ENCODE measurements at regions not wholly inside any gene's neighbourhood (a gene's known extent, or its start where the extent isn't known, plus 50 kb on each side); places are given as distances from the start of the nearest gene placed in this dataset. TPM values are rescaled to one million over a fixed set of nuclear protein-coding genes. Genes with fewer than 3 reads are reported as not detected.

DNA sequence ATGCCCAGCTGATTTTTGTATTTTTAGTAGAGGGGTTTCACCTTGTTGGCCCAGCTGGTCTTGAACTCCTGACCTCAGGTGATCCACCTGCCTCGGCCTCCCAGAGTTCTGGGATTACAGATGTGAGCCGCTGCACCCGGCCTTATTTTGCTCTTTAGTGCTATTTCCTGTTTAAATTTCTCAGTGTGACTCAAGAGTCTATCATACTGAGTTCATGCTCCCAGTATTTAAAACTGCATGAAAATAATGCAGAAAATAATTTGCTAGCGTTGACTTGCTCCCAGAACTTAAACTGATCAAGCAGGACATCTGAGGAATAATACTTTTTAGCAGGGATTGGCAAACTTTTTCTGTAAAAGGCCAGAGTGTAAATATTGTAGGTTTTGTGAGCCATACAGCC is 86.4 kb upstream of the C1orf21 start:
- no peak for DNase-seq (ENCODE audit: low spot score in 2 of 2)
- FAIRE-seq = no peak

DNA sequence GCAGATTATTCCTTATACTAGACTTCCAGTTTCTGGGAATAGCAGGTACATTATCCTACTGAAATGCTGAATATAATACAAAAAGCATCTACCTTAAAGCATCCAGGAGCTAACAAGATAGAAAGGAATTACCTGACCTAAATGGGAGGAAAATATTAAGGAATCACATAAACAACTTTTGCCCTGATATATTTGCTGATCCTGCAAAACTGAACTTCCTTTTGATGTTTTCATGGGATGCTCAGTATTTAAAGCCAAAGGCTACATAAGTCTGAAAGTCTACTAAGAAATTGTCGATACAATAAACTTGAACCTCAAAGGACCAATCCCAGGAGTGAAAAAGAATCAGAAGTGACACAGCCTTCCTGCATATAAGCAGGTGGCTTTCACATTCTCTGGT is 85.6 kb upstream of the C1orf21 start:
- FAIRE-seq (no peak), DNase-seq (ENCODE audit: low spot score in 2 of 2) (no peak)

DNA sequence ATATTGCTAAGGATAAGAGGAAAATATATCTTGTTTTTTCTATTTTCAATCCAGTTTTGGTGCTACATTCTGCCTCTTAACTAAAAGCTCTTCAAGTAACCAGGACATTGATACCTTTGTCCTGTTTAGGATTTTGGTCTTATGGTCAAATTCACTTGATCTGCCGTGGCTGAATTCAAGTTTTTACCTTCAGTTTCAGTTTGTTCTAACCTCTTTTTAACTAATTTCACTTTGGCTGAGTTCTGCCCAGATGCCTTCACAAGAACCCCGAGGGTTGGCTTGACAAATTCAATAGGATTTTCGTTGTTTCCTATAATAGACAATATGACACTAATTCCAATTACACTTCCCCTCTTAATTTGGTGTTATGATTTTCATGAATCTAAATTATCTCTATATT is 84.5 kb upstream of the C1orf21 start:
- FAIRE-seq = no peak

DNA sequence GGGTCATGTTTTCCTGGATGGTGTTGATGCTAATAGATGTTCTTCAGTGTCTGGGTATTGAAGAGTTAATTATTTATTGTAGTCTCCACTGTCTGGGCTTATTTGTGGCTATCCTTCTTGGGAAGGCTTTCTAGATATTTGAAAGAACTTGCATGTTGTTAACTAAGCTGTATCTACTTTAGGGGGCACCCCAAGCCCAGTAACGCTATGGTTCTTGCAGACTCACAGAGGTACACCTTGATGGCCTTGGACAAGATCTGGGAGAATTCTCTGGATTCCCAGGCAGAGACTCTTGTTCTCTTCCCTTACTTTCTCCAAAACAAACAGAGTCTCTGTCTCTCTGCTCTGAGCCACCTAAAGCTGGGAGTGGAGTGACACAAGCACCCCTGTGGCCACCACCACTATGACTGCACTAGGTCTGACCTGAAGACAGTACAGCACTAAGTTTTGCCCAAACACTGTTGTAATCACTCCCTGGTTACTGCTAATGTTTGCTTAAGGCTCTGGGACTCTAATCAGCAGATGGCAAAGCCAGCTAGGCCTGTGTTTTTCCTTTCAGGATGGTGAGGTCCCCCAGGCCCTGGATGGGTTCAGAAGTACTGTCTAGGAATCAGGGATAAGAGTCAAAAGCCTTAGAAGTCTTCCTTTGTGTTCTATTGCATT is 76.5 kb upstream of the C1orf21 start:
- FAIRE-seq = no peak
- DNase-seq (ENCODE audit: low spot score in 2 of 2) = no peak

More for the DNA sequence above, 84.5 kb upstream of the C1orf21 start:
- no peak for DNase-seq (ENCODE audit: low spot score in 2 of 2)

DNA sequence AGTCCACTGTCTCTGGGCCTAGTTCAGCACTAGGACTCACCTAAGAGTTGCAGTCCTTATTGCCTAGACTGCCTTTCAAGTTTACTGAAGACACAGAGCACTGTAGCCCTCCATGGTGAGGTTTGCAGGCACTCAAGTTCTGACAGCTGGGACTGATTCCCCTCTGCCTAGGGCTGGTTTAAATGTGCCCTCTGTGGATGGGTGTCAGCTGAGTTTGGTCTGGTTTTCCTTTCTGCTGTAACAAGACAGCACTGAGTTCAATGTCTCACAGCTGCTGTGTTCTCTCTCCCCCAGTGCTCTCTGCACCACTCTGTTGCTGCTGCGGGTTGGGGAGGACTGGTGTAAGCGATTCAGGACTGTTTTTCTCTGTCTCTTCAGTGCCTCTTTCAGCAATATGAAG is 75.2 kb upstream of the C1orf21 start:
- FAIRE-seq (no peak), DNase-seq (ENCODE audit: low spot score in 2 of 2) (no peak)

DNA sequence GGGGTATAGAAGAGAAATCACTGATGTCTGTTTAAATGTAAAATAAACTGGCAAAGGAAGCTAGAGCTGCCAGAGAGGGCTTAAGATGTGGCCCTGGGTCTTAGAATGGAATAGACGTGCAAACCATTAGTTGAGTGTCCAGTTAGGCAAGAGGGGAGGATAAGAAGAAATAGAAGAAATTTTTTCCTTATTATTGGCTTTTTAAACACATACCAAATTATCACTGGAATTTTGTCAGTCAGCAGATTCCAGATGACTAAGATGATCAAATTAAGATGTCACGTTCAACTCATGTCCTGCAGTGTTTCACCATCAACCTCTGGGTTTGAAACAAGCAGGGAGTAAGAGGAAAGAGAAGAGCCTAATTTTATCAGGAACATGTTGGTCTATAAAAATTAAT is 71.6 kb upstream of the C1orf21 start:
- no peak for FAIRE-seq
- DNase-seq (ENCODE audit: low spot score in 2 of 2) = no peak

DNA sequence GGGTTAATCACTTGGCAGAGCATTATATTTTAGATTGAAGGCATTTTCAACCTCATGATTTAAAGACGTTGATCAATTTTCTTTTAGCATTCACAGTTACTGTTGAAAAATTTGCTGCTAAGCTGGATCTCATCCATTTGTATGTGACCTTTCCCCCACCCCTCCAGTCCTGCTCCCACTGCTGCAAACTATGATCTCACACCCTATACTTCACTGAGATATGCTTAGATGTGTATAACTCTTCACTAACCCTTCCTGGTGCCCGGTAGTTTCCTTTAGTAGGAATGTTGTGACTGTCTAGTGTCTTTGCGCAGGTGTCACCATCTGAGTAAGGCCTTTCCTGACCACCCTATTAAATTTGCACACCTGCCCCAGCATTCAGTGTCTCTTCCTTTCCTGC is 67.0 kb upstream of the C1orf21 start:
- DNase-seq (ENCODE audit: low spot score in 2 of 2) = no peak
- no peak for FAIRE-seq

DNA sequence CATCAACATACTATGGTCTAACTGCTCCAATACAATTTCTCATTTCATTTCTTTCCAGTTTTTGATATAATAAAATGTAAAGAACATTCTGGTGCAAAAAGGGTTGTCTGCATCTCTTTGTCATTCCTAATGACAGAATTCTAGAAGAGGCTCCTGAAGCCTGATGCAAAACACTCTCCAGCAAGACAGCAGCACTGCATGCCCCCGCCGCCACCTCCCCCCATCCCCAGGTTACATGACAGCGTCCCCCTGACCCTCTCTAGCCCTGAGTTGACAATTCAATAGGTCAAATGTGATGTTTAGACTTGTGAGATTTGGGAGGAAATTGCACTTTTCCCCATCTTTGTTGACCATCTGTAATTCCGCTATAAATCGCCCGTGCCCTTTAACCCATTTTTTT is 64.6 kb upstream of the C1orf21 start:
- no peak for DNase-seq (ENCODE audit: low spot score in 2 of 2)

DNA sequence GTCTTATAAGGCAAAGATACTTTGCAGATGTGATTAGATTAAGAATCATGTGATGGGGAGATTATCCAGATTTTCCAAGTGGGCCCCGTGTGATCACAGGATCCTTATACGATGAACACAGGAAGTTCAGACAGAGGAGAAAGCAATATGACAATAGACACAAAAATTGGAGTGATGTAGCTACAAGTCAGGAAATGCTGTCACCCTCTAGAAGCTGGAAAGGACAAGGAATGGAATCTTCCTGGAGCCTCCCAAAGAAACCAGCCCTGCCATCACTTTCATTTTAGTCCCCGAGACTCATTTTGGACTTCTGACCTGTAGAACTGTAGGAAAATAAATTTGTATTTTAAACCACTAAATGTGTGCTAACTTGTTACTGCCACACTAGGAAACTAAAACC is 61.9 kb upstream of the C1orf21 start:
- DNase-seq (ENCODE audit: low spot score in 2 of 2) = no peak
- FAIRE-seq = no peak

More for the DNA sequence above, 64.6 kb upstream of the C1orf21 start:
- no peak for FAIRE-seq

DNA sequence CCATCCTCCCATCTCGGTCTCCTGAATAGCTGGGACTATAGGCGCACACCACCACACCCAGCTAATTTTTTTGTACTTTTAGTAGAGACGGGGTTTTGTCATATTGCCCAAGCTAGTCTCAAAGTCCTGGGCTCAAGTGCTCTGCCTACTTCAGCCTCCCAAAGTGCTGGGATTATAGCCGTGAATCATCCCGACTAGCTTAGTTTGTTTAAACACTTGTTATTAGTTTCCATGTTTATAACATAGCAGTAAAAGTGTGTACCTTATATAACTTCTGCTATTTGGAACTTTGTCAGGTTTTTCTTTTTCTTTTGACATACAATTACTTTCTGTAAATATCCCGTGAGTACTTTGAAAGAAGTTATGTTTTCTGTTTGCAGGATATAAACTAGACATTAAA is 60.6 kb upstream of the C1orf21 start:
- DNase-seq (ENCODE audit: low spot score in 2 of 2) (no peak), FAIRE-seq (no peak)

DNA sequence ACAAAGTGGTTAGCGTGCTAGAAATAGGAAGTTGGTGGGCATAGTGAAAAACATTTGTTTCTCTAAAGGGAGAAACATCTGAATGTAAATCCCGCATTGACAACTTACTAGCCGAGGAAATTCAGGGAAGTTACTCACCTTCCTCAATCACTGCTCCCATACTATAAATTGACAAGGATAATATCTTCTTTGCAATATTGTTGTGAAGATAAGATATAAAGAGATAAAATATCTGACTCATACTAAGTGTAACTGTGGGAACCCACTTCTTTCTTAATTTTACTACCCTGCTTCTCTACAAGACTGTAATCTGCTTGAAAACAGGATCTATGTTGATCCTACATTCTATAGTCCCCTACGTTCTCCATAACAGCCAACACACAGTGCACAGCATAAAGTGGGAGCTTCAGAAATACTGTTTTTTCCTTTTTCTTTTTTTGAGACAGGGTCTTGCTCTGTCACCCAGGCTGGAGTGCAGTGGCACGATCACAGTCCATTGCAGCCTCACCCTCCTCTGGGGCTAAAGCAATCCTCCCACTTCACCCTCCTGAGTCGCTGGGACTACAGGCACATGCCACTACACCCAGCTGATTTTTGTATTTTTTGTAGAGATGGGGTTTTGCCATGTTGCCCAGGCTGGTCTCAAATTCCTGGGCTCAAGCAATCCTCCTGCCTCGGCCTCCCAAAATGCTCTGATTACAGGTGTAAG is 57.4 kb upstream of the C1orf21 start:
- DNase-seq (ENCODE audit: low spot score in 2 of 2) (no peak), FAIRE-seq (no peak)

DNA sequence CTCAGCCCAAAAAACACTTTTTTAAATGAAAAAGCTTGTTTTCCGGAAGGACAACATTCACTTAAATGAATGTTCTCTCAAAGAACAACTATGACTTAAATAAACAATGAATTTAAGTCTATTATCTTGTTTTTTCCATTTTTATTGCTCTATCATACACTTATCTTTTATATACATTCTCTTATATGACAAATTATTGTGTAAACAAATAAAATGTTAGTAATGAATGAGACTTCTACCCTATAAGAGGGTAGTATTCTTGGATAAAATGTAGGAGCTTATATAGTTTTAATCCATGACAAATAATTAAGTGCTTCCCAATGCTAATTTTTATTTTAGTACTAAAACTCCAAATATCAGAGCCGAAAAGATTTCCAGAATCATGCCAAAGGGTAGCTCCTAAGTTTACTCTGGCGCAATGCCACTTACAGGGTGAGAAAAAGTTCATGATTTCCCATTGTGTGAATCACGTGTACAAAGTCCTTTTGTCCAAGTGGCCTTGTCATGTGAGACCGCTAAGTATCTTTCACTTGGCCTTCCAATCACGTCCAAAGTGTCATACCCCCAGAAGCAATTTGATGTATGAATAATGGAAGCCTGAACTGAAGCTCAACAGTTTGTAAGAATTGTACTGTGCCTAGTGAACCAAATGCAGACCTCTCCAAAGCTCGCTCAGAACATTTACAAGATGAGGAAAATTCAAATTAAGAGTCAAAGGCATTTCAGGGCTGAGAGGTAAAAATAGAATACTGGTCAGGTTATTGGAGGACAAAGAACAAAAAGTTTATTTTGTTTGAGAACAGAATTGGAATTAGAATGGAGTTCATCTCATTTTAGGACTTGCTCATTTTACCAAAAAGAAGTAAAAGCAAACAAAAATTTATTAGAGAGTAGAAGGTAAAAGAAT is 56.6 kb upstream of the C1orf21 start:
- no peak for FAIRE-seq
- DNase-seq (ENCODE audit: low spot score in 2 of 2) = no peak

DNA sequence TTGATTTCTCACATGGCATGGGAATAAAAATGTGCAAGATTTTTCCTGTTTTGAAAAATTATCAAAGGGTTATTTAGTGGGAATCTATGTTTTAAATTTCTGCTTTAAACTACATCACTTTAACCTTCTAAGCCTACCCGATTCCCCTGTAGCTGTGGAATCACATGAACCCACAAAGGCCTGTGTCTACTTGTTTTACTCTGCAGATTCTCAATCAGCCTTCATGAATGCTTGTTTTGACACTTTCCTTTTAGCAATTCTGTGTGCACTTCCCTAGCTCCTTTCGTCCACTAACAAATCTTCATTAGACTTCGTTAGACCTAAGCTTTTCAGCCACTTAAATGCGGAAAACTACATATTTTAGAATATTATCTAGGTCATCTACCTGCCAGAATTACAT is 56.0 kb upstream of the C1orf21 start:
- DNase-seq (ENCODE audit: low spot score in 2 of 2) (no peak), FAIRE-seq (no peak)

Small RNA genes lying in the stretch of these regions (small RNA-seq; reads per million reads assigned to genes)
- gene RF00019 = not detected
